GM12878 (cell line): ENCODE measurements at regions not wholly inside any gene's neighbourhood (a gene's known extent, or its start where the extent isn't known, plus 50 kb on each side); places are given as distances from the start of the nearest gene placed in this dataset.

Experiments
- ATAC-seq: fragments of 200-7000 bp; cut with Tn5 transposase; 3 replicates; pipeline ENCODE4 v1.9.1; 2020; ENCODE audit warnings: mild to moderate bottlenecking, moderate library complexity
- BruUV-seq: library from RNA; stranded (reverse); fragments of 400-500 nt; replicated peaks from 2 replicates; lab custom pipeline; 2021; lab: Mats Ljungman, UMichigan
- CTCF ChIA-PET: fragments of 300-600 bp; sonication (Branson Sonifier 250); formaldehyde crosslinking; extraction: SDS; loops from one replicate; lab custom pipeline; 2021; ENCODE audit warnings: inconsistent platforms; lab: Yijun Ruan, JAX
- POLR2A ChIA-PET: fragments of 350-600 bp; formaldehyde crosslinking; extraction: SDS; loops from one replicate; lab custom pipeline; 2021; ENCODE audit warnings: inconsistent platforms; lab: Charles Lee
- RAD21 ChIA-PET: fragments of 300-600 bp; sonication (Branson Sonifier 250); formaldehyde crosslinking; loops from one replicate; lab custom pipeline; 2023; ENCODE audit warnings: antibody characterized with exemption; ENCODE audit not compliant: unreplicated experiment; lab: Charles Lee
- SMC1A ChIA-PET: fragments of 300-600 bp; sonication (Branson Sonifier 250); formaldehyde crosslinking; loops from one replicate; lab custom pipeline; 2023; ENCODE audit not compliant: unreplicated experiment, uncharacterized antibody; lab: Charles Lee
- DNase-seq: peaks from one replicate; pipeline ENCODE4 v3.0.0-alpha.2; 2011; ENCODE audit warnings: low read depth, low spot score
- FAIRE-seq: peaks from 3 replicates; lab custom pipeline; 2011; peaks lifted over from hg19 to GRCh38; lab: Jason Lieb, UNC
- H2AFZ ChIP-seq: 2 replicates; pipeline ENCODE4 v1.6.0; 2011; ENCODE audit warnings: low read depth, low read length, control low read depth; ENCODE audit not compliant: control insufficient read depth
- H3K27ac ChIP-seq: 2 replicates; pipeline ENCODE4 v1.5.1; 2011; ENCODE audit warnings: control low read depth; ENCODE audit not compliant: control insufficient read depth, insufficient read depth
- H3K27me3 ChIP-seq, 2 experiments: replicated peaks in 1 of 2; 2 replicates each; pipeline versions ENCODE4 v1.6.0 to v1.6.1; 2011; ENCODE audit warnings: low read length in 1 of 2; ENCODE audit not compliant: control insufficient read depth in 2 of 2, insufficient read depth in 2 of 2
- H3K36me3 ChIP-seq, 2 experiments: 2 replicates each; pipeline ENCODE4 v1.5.1; 2011; ENCODE audit warnings: low read length in 1 of 2; ENCODE audit not compliant: control insufficient read depth in 2 of 2, insufficient read depth in 2 of 2
- H3K4me1 ChIP-seq: 2 replicates; pipeline ENCODE4 v1.6.1; 2011; ENCODE audit warnings: mild to moderate bottlenecking, low read length, moderate library complexity, mixed read lengths; ENCODE audit not compliant: control insufficient read depth, insufficient read depth
- H3K4me2 ChIP-seq: 2 replicates; pipeline ENCODE4 v1.6.0; 2011; ENCODE audit warnings: control low read depth; ENCODE audit not compliant: control insufficient read depth, insufficient read depth
- H3K4me3 ChIP-seq: fragments of 200-600 bp; sonication (generic); 2 replicates; pipeline ENCODE4 v1.5.1; 2016
- H3K79me2 ChIP-seq: 2 replicates; pipeline ENCODE4 v1.6.0; 2011; ENCODE audit warnings: low read length; ENCODE audit not compliant: control insufficient read depth, insufficient read depth
- H3K9ac ChIP-seq: 2 replicates; pipeline ENCODE4 v1.8.0; 2011; ENCODE audit warnings: low read length, control low read depth, mixed read lengths; ENCODE audit not compliant: control insufficient read depth, insufficient read depth
- H3K9me3 ChIP-seq: replicated peaks from 3 replicates; pipeline ENCODE4 v1.5.1; 2011; ENCODE audit warnings: mild to moderate bottlenecking, low read length; ENCODE audit not compliant: control insufficient read depth, insufficient read depth
- H4K20me1 ChIP-seq: 2 replicates; pipeline ENCODE4 v1.6.0; 2011; ENCODE audit not compliant: control insufficient read depth, insufficient read depth
- ATF7 ChIP-seq: fragments of 450-650 bp; IDR thresholded peaks from 2 replicates; pipeline ENCODE4 v1.6.1; 2016; ENCODE audit warnings: low read depth, mild to moderate bottlenecking
- BHLHE40 ChIP-seq, 2 experiments: fragments of 450-650 bp in 1 of 2; IDR thresholded peaks; 2 replicates each; pipeline ENCODE4 v1.6.1; 2011 to 2017; ENCODE audit warnings: low read depth in 2 of 2, borderline replicate concordance in 1 of 2, improper control_type of control experiment in 1 of 2, low read length in 1 of 2, mild to moderate bottlenecking in 1 of 2
- CBX3 ChIP-seq: fragments of 200-600 bp; sonication (generic); IDR thresholded peaks from 2 replicates; pipeline ENCODE4 v1.6.1; 2016; ENCODE audit warnings: low read depth, borderline replicate concordance
- CHD1 ChIP-seq: IDR thresholded peaks from 2 replicates; pipeline ENCODE4 v1.6.1; 2012; ENCODE audit warnings: low read depth, low read length, improper control_type of control experiment
- DPF2 ChIP-seq: fragments of 450-650 bp; IDR thresholded peaks from 2 replicates; pipeline ENCODE4 v1.6.1; 2017; ENCODE audit warnings: mild to moderate bottlenecking
- EZH2 ChIP-seq: IDR thresholded peaks from 2 replicates; pipeline ENCODE4 v1.6.1; 2012; ENCODE audit warnings: low read depth, mild to moderate bottlenecking, control low read depth, inconsistent platforms, low read length, borderline replicate concordance; ENCODE audit not compliant: control insufficient read depth
- NFXL1 ChIP-seq: fragments of 450-650 bp; IDR thresholded peaks from 2 replicates; pipeline ENCODE4 v1.6.1; 2017; ENCODE audit warnings: antibody characterized with exemption, mild to moderate bottlenecking, borderline replicate concordance
- PAX5 ChIP-seq: IDR thresholded peaks from 2 replicates; pipeline ENCODE4 v1.6.1; 2011; ENCODE audit warnings: low read depth, low read length, borderline replicate concordance
- PAX8 ChIP-seq: fragments of 450-650 bp; IDR thresholded peaks from 2 replicates; pipeline ENCODE4 v1.6.1; 2017; ENCODE audit warnings: mild to moderate bottlenecking, moderate library complexity
- RAD51 ChIP-seq: fragments of 450-650 bp; IDR thresholded peaks from 2 replicates; pipeline ENCODE4 v1.6.1; 2016; ENCODE audit warnings: moderate library complexity, mild to moderate bottlenecking, inconsistent platforms
- RCOR1 ChIP-seq: conservative IDR thresholded peaks from 2 replicates; pipeline ENCODE4 v1.6.1; 2012; ENCODE audit warnings: low read depth, low read length, improper control_type of control experiment
- RELA ChIP-seq: fragments of 450-650 bp; IDR thresholded peaks from 2 replicates; pipeline ENCODE4 v1.8.0; 2014; ENCODE audit warnings: borderline replicate concordance; ENCODE audit not compliant: partially characterized antibody
- SIX5 ChIP-seq: IDR thresholded peaks from 2 replicates; pipeline ENCODE4 v1.6.1; 2011; ENCODE audit warnings: mild to moderate bottlenecking, low read depth, low read length, moderate library complexity; ENCODE audit not compliant: severe bottlenecking
- SMC3 ChIP-seq: IDR thresholded peaks from 2 replicates; pipeline ENCODE4 v1.6.1; 2011; ENCODE audit warnings: low read length, improper control_type of control experiment, borderline replicate concordance
- SRF ChIP-seq, 2 experiments: IDR thresholded peaks; 2 replicates each; pipeline ENCODE4 v1.6.1; 2011; ENCODE audit warnings: low read depth in 2 of 2, low read length in 2 of 2, mild to moderate bottlenecking in 1 of 2, moderate library complexity in 1 of 2
- TCF7 ChIP-seq: IDR thresholded peaks from 2 replicates; pipeline ENCODE4 v1.6.1; 2014; ENCODE audit warnings: antibody characterized with exemption, borderline replicate concordance
- WGBS: methylation state at CpG from one replicate; pipeline ENCODE4 v1.1.6; 2016; ENCODE audit warnings: low lambda C conversion rate; ENCODE audit not compliant: insufficient replicate concordance, insufficient coverage; ENCODE audit errors: missing lambda C conversion rate; 5-methylcytosine and 5-hydroxymethylcytosine counted together
- in situ Hi-C: fragments of 300-500 bp; cut with MboI; formaldehyde crosslinking; loops from 9 replicates; pipeline ENCODE4 v1.14.3; 2018; ENCODE audit warnings: mixed read lengths
- intact Hi-C: fragments of 100-400 bp; cut with micrococcal nuclease; formaldehyde crosslinking; loops from one replicate; pipeline ENCODE4 v1.14.2; 2022; ENCODE audit not compliant: unreplicated experiment
- TF ChIP-seq, protein P1 (sequence below): fragments of 450-650 bp; IDR thresholded peaks from 2 replicates; pipeline ENCODE4 v1.6.1; 2014; ENCODE audit warnings: mild to moderate bottlenecking

GRCh38 chr17:31674305-31674704 is 184.7 kb downstream of the COPRS start:
- RAD21 ChIA-PET = no interaction called here
- FAIRE-seq (no peak), DNase-seq (no peak), ATAC-seq (no peak)
- H3K9ac ChIP-seq = no peak overlapping the region
- intact Hi-C loops = no loop called here
- TF ChIP-seq ATF7 = no peak
- TF ChIP-seq NFXL1 = no peak
- no peak for TF ChIP-seq PAX8
- no peak for TF ChIP-seq SIX5
- no peak for TF ChIP-seq SRF (IDR thresholded peaks at IDR 0.05; ENCODE audit: low read depth in 2 of 2, low read length in 2 of 2)
- no peak for TF ChIP-seq PAX5
- TF ChIP-seq RELA = no peak
- no peak for TF ChIP-seq SMC3
- H3K27me3 ChIP-seq = no peaks in the 10 kb centered on the region; a peak in 1 of 4 replicates
- no peaks in the 10 kb centered on the region for H3K4me1 ChIP-seq
- H4K20me1 ChIP-seq = no peaks in the 10 kb centered on the region
- CTCF ChIA-PET = no interaction called here
- no peaks in the 10 kb centered on the region for H3K36me3 ChIP-seq
- no peak overlapping the region for H3K27ac ChIP-seq
- H3K4me2 ChIP-seq = no peak overlapping the region
- SMC1A ChIA-PET = no interaction called here
- H3K9me3 ChIP-seq = no peaks in the 10 kb centered on the region; the same call in 2 of the 3 replicates
- no peaks in the 10 kb centered on the region for H3K79me2 ChIP-seq
- H3K4me3 ChIP-seq = no peak overlapping the region
- H2AFZ ChIP-seq = no peak overlapping the region
- WGBS = 55% methylated on average over 8 of the region's 8 CpGs
- POLR2A ChIA-PET = no interaction called here
- in situ Hi-C loops = no loop called here
- BruUV-seq = no TSS peak

GRCh38 chr17:31673076-31673475 is 186.0 kb downstream of the COPRS start:
- BruUV-seq = no TSS peak
- no peaks in the 10 kb centered on the region for H3K4me1 ChIP-seq
- ATAC-seq = no peak
- FAIRE-seq = no peak
- H3K4me3 ChIP-seq = no peak overlapping the region
- ChIA-PET CTCF (no interaction called here), RAD21 (no interaction called here), SMC1A (no interaction called here), POLR2A (no interaction called here)
- H3K27me3 ChIP-seq = no peaks in the 10 kb centered on the region; a peak in 1 of 4 replicates
- H3K27ac ChIP-seq = no peak overlapping the region
- no peak overlapping the region for H3K4me2 ChIP-seq
- in situ Hi-C loops (no loop called here), intact Hi-C loops (no loop called here)
- DNase-seq = no peak
- no peaks in the 10 kb centered on the region for H3K79me2 ChIP-seq
- no peak overlapping the region for H2AFZ ChIP-seq
- H3K9ac ChIP-seq = no peak overlapping the region
- no peak for TF ChIP-seq SRF (IDR thresholded peaks at IDR 0.05; ENCODE audit: low read depth in 2 of 2, low read length in 2 of 2)
- no peak for TF ChIP-seq DPF2
- no peak for TF ChIP-seq RAD51
- no peak for TF ChIP-seq TCF7
- TF ChIP-seq RCOR1 = no peak
- no peak for TF ChIP-seq CHD1
- no peak for TF ChIP-seq BHLHE40 (IDR thresholded peaks at IDR 0.05; ENCODE audit: borderline replicate concordance in 1 of 2, low read depth in 2 of 2, low read length in 1 of 2)
- TF ChIP-seq, protein P1, sequence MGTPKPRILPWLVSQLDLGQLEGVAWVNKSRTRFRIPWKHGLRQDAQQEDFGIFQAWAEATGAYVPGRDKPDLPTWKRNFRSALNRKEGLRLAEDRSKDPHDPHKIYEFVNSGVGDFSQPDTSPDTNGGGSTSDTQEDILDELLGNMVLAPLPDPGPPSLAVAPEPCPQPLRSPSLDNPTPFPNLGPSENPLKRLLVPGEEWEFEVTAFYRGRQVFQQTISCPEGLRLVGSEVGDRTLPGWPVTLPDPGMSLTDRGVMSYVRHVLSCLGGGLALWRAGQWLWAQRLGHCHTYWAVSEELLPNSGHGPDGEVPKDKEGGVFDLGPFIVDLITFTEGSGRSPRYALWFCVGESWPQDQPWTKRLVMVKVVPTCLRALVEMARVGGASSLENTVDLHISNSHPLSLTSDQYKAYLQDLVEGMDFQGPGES = no peak
- no peak for TF ChIP-seq CBX3
- no peak for TF ChIP-seq EZH2
- H3K9me3 ChIP-seq = no peaks in the 10 kb centered on the region; the same call in 2 of the 3 replicates
- no peaks in the 10 kb centered on the region for H3K36me3 ChIP-seq
- no peaks in the 10 kb centered on the region for H4K20me1 ChIP-seq
- 46% methylated on average over 8 of the region's 8 CpGs for WGBS
